AG10803 (cell line): ENCODE measurements at regions not wholly inside any gene's neighbourhood (a gene's known extent, or its start where the extent isn't known, plus 50 kb on each side); places are given as distances from the start of the nearest gene placed in this dataset.
A peak's percentile ranks its signal among the peaks of the same experiment; 100 is the strongest.

Experiments used
- DNase-seq: peaks from one replicate; pipeline ENCODE4 v3.0.0; 2010; ENCODE audit warnings: low read depth
- H3K4me3 ChIP-seq: 2 replicates; pipeline ENCODE4 v1.5.1; 2011; ENCODE audit warnings: mild to moderate bottlenecking, low read length, control low read depth
- TF ChIP-seq, protein P1 (sequence below): conservative IDR thresholded peaks from 2 replicates; pipeline ENCODE4 v1.5.1; 2011; ENCODE audit warnings: mild to moderate bottlenecking, low read length, control low read depth, inconsistent platforms

- TF ChIP-seq, protein P1, sequence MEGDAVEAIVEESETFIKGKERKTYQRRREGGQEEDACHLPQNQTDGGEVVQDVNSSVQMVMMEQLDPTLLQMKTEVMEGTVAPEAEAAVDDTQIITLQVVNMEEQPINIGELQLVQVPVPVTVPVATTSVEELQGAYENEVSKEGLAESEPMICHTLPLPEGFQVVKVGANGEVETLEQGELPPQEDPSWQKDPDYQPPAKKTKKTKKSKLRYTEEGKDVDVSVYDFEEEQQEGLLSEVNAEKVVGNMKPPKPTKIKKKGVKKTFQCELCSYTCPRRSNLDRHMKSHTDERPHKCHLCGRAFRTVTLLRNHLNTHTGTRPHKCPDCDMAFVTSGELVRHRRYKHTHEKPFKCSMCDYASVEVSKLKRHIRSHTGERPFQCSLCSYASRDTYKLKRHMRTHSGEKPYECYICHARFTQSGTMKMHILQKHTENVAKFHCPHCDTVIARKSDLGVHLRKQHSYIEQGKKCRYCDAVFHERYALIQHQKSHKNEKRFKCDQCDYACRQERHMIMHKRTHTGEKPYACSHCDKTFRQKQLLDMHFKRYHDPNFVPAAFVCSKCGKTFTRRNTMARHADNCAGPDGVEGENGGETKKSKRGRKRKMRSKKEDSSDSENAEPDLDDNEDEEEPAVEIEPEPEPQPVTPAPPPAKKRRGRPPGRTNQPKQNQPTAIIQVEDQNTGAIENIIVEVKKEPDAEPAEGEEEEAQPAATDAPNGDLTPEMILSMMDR = no peak
- no peak for DNase-seq
- H3K4me3 ChIP-seq = no peak overlapping the region
Measured at GRCh38 chr3:107294117-107294516, 83.1 kb upstream of the CCDC54 start.

DNA sequence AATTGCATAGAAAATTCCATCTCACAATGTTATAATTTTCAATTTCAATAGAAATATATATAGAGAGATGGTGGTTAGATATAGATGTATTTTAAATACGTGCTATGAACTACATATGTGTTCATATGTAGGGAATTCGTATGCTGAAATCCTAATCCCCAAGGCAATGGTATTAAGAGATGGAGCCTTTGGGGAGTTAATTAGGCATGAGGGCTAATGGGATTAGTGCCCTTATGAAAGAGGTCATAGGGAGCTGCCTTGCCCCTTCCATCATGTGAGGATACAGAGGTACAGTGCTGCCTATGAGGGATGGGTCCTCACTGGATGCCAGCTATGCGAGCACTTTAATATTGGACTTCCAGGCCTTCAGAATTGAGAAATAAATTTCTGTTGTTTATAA, 79.6 kb upstream of the CCDC54 start:
- DNase-seq = no peak
- no peak overlapping the region for H3K4me3 ChIP-seq
- TF ChIP-seq, protein P1 = no peak

DNA sequence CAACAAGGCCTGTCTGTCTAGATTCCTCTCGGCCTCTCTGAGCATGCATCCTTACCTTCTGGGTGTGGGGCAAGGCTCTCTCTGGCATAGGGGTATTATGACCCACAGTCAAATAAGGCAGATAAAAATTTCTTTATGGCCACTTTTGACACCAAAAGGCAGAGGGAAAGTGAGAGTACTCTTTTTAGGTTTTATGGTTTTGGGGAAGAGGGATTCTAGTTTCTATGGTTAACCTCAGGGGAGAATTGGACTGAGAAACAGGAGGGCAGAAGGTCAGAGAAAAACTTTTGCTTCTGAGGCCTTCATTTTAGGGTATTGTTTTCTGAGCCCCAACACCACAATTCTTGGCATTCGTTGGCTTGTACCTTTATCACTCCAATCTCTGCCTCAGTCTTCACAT, 70.0 kb upstream of the CCDC54 start:
- H3K4me3 ChIP-seq = no peak overlapping the region
- TF ChIP-seq, protein P1 = no peak
- no peak for DNase-seq

- TF ChIP-seq, protein P1 = no peak
- H3K4me3 ChIP-seq = no peak overlapping the region
- no peak for DNase-seq
Measured at GRCh38 chr3:107308716-107309115, 68.5 kb upstream of the CCDC54 start.

DNA sequence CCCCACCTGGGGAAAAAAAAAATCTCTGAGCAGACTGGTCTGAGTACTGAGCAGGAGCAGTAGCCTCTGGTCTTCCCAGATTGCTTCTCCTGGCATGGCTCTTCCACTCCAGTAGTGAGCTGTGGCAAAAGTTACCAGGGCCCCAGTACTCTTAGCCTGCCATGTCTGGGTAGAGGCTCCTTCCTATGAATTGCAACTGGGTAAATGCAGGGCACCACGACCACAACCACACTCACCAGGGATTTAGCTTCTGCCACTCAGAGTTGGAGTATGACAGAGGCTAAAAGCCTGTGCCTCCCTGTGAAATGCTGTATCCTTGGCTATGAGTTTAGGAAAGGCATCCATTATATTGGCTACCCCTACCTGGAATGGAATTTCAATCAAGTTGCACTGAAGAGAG, 67.9 kb upstream of the CCDC54 start:
- TF ChIP-seq, protein P1 = no peak
- no peak for DNase-seq
- no peak overlapping the region for H3K4me3 ChIP-seq

DNA sequence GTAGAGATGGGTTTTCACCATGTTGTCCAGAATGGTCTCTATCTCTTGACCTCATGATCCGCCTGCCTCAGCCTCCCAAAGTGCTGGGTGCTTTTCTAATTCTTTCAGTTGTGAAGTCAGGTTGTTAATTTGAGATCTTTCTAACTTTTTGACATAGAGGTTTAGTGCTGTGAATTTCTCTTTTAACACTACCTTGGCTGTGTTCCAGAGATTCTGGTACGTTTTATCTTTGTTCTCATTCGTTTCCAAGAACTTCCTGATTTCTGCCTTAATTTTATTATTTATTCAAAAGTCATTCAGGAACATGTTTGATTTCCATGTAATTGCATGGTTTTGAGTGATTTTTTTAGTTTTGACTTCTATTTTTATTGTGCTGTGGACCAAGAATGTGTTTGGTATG, 63.5 kb upstream of the CCDC54 start:
- H3K4me3 ChIP-seq = no peak overlapping the region
- TF ChIP-seq, protein P1 = no peak
- DNase-seq = no peak

GRCh38 chr3:107315141-107315540, 62.1 kb upstream of the CCDC54 start:
- H3K4me3 ChIP-seq = no peak overlapping the region
- TF ChIP-seq, protein P1 = no peak
- DNase-seq = peak; percentile 9
